K562 (cell line): ENCODE measurements at regions not wholly inside any gene's neighbourhood (a gene's known extent, or its start where the extent isn't known, plus 50 kb on each side); places are given as distances from the start of the nearest gene placed in this dataset.

Source experiments
- ATAC-seq: fragments of 200-7000 bp; cut with Tn5 transposase; 3 replicates; pipeline ENCODE4 v1.9.1; 2020; ENCODE audit warnings: moderate library complexity
- BruUV-seq: library from RNA; stranded (reverse); fragments of 400-500 nt; replicated peaks from 2 replicates; lab custom pipeline; 2021; lab: Mats Ljungman, UMichigan
- CTCF ChIA-PET: fragments of 300-600 bp; formaldehyde crosslinking; extraction: SDS; loops from one replicate; lab custom pipeline; 2021; ENCODE audit warnings: low intra/inter-chr PET ratio; lab: Yijun Ruan, JAX
- POLR2A ChIA-PET: fragments of 300-600, 350-650 bp; sonication (Branson Sonifier 250); formaldehyde crosslinking; extraction: SDS; loops from one replicate; lab custom pipeline; 2021; ENCODE audit warnings: antibody characterized with exemption, inconsistent platforms; lab: Yijun Ruan, JAX
- DNase-seq, 4 experiments: peaks; one replicate each; pipeline versions ENCODE4 v3.0.0 to v3.0.0-alpha.2; 2011 to 2018; ENCODE audit warnings: low spot score in 3 of 4, mixed read lengths in 3 of 4; ENCODE audit errors: extremely low read depth in 1 of 4
- FAIRE-seq: peaks from 2 replicates; lab custom pipeline; 2011; peaks lifted over from hg19 to GRCh38; lab: Jason Lieb, UNC
- H2AFZ ChIP-seq: 2 replicates; pipeline ENCODE4 v1.6.0; 2011; ENCODE audit warnings: low read depth, low read length, control low read depth, inconsistent platforms
- H3K27ac ChIP-seq: fragments of 200-600 bp; 3 replicates; pipeline ENCODE4 v1.8.0; 2011; ENCODE audit warnings: low read depth, mild to moderate bottlenecking, control low read depth, inconsistent platforms, low read length, moderate library complexity, mixed read lengths; ENCODE audit errors: extremely low read depth
- H3K27me3 ChIP-seq, 2 experiments: fragments of 300-600 bp in 1 of 2; 2 replicates in 1 of 2; 3 replicates in 1 of 2; pipeline versions ENCODE4 v1.6.0 to v1.8.0; 2011; ENCODE audit warnings: inconsistent platforms in 2 of 2, low read length in 2 of 2, mild to moderate bottlenecking in 1 of 2, mixed read lengths in 1 of 2, moderate library complexity in 1 of 2; ENCODE audit not compliant: control insufficient read depth in 2 of 2, insufficient read depth in 2 of 2
- H3K36me3 ChIP-seq: fragments of 300-600 bp; 3 replicates; pipeline ENCODE4 v1.8.0; 2011; ENCODE audit warnings: mild to moderate bottlenecking, low read length, inconsistent platforms; ENCODE audit not compliant: control insufficient read depth, insufficient read depth
- H3K4me1 ChIP-seq, 2 experiments: fragments of 200-600 bp in 1 of 2; replicated peaks in 1 of 2; 2 replicates in 1 of 2; 3 replicates in 1 of 2; pipeline versions ENCODE4 v1.5.1 to v1.8.0; 2011; ENCODE audit warnings: inconsistent platforms in 2 of 2, low read length in 2 of 2, mild to moderate bottlenecking in 1 of 2, mixed read lengths in 1 of 2, moderate library complexity in 1 of 2; ENCODE audit not compliant: control insufficient read depth in 2 of 2, insufficient read depth in 2 of 2
- H3K4me2 ChIP-seq: 2 replicates; pipeline ENCODE4 v1.6.1; 2011; ENCODE audit warnings: low read length, control low read depth, inconsistent platforms, mixed read lengths; ENCODE audit not compliant: insufficient read depth
- H3K4me3 ChIP-seq: fragments of 200-600 bp; sonication (generic), shearing (Covaris generic); 2 replicates; pipeline ENCODE4 v1.5.1; 2016; ENCODE audit warnings: control low read depth, inconsistent platforms
- H3K79me2 ChIP-seq: fragments of 200-600 bp; 3 replicates; pipeline ENCODE4 v1.8.0; 2011; ENCODE audit warnings: low read length, inconsistent platforms; ENCODE audit not compliant: control insufficient read depth, insufficient read depth
- H3K9ac ChIP-seq, 2 experiments: 2 replicates each; pipeline versions ENCODE4 v1.6.0 to v1.6.1; 2011; ENCODE audit warnings: low read depth in 2 of 2, low read length in 2 of 2, control low read depth in 1 of 2, inconsistent platforms in 1 of 2, mild to moderate bottlenecking in 1 of 2, mixed read lengths in 1 of 2; ENCODE audit not compliant: insufficient read depth in 1 of 2
- H3K9me1 ChIP-seq: one replicate; pipeline ENCODE4 v1.6.0; 2011; ENCODE audit warnings: inconsistent platforms, mild to moderate bottlenecking, low read length, moderate library complexity; ENCODE audit not compliant: control insufficient read depth, insufficient read depth
- H3K9me3 ChIP-seq: replicated peaks from 2 replicates; pipeline ENCODE4 v1.5.1; 2011; ENCODE audit warnings: low read depth, low read length, inconsistent platforms; ENCODE audit not compliant: control insufficient read depth, insufficient read depth
- H4K20me1 ChIP-seq: replicated peaks from 2 replicates; pipeline ENCODE4 v1.6.1; 2011; ENCODE audit warnings: low read length, inconsistent platforms, mixed read lengths; ENCODE audit not compliant: control insufficient read depth, insufficient read depth
- C11orf30 ChIP-seq: fragments of 450-650 bp; IDR thresholded peaks from 2 replicates; pipeline ENCODE4 v1.6.1; 2016; ENCODE audit warnings: low read depth, mild to moderate bottlenecking
- CTBP1 ChIP-seq: fragments of 450-650 bp; IDR thresholded peaks from 2 replicates; pipeline ENCODE4 v1.6.1; 2016; ENCODE audit warnings: borderline replicate concordance
- EZH2 ChIP-seq: IDR thresholded peaks from 2 replicates; pipeline ENCODE4 v1.6.1; 2012; ENCODE audit warnings: low read depth, mild to moderate bottlenecking, inconsistent platforms, low read length, borderline replicate concordance
- HMG20B ChIP-seq: fragments of 250-450 bp; sonication (Bioruptor Pico); IDR thresholded peaks from 2 replicates; pipeline ENCODE4 v1.5.0; 2021; ENCODE audit warnings: mild to moderate bottlenecking
- KLF10 ChIP-seq: fragments of 250-450 bp; sonication (Bioruptor Pico); IDR thresholded peaks from 2 replicates; pipeline ENCODE4 v1.6.1; 2021; ENCODE audit warnings: matching md5 sums
- MECOM ChIP-seq: fragments of 250-450 bp; sonication (Bioruptor Pico); IDR thresholded peaks from 2 replicates; pipeline ENCODE4 v1.8.0; 2022; ENCODE audit warnings: inconsistent platforms
- NFATC3 ChIP-seq: fragments of 450-650 bp; IDR thresholded peaks from 2 replicates; pipeline ENCODE4 v1.6.1; 2017; ENCODE audit warnings: mild to moderate bottlenecking
- POLR2H ChIP-seq: IDR thresholded peaks from 2 replicates; pipeline ENCODE4 v1.6.1; 2016; ENCODE audit warnings: missing genetic modification characterization, low read depth, mild to moderate bottlenecking, control low read depth, missing compliant biosample characterization, moderate library complexity
- POLR3A ChIP-seq: IDR thresholded peaks from 2 replicates; pipeline ENCODE4 v1.6.1; 2011; ENCODE audit warnings: borderline replicate concordance, mild to moderate bottlenecking, moderate library complexity; ENCODE audit not compliant: insufficient read length, insufficient read depth; ENCODE audit errors: extremely low read depth
- RBM39 ChIP-seq: fragments of 200-400 bp; formaldehyde crosslinking; optimal IDR thresholded peaks from 2 replicates; pipeline ENCODE3; 2018; ENCODE audit warnings: low read depth, low read length
- SMARCA4 ChIP-seq: fragments of 450-650 bp; IDR thresholded peaks from 2 replicates; pipeline ENCODE4 v1.6.1; 2016
- TRIM28 ChIP-seq: fragments of 450-650 bp; IDR thresholded peaks from 2 replicates; pipeline ENCODE4 v1.6.1; 2017
- USF2 ChIP-seq: sonication (generic); formaldehyde crosslinking; IDR thresholded peaks from 2 replicates; pipeline ENCODE4 v1.5.0; 2020; ENCODE audit warnings: missing genetic modification reagents
- XRCC3 ChIP-seq: fragments of 450-650 bp; IDR thresholded peaks from 2 replicates; pipeline ENCODE4 v1.6.1; 2017; ENCODE audit warnings: mild to moderate bottlenecking, moderate library complexity
- ZNF217 ChIP-seq: sonication (generic); formaldehyde crosslinking; IDR thresholded peaks from 2 replicates; pipeline ENCODE4 v1.8.0; 2022; ENCODE audit warnings: mild to moderate bottlenecking, missing genetic modification reagents
- ZNF395 ChIP-seq: fragments of 200-800 bp; sonication (Bioruptor generic); IDR thresholded peaks from 2 replicates; pipeline ENCODE4 v1.6.1; 2017; ENCODE audit warnings: missing genetic modification characterization, missing compliant biosample characterization
- WGBS: fragments of 100-300 bp; shearing (Covaris generic); methylation state at CpG from one replicate; pipeline ENCODE4 v1.1.6; 2016; ENCODE audit warnings: low coverage, mixed read lengths; ENCODE audit not compliant: insufficient coverage; ENCODE audit errors: missing lambda C conversion rate; 5-methylcytosine and 5-hydroxymethylcytosine counted together
- in situ Hi-C: fragments of 300-500 bp; cut with MboI; formaldehyde crosslinking; loops from 4 replicates; pipeline ENCODE4 v1.15.0; 2018; ENCODE audit warnings: inconsistent platforms, mixed read lengths
- intact Hi-C: fragments of 100-400 bp; cut with micrococcal nuclease; formaldehyde crosslinking; loops from 2 replicates; pipeline ENCODE4 v1.14.2; 2022
- TF ChIP-seq, protein P1 (sequence below): fragments of 450-650 bp; formaldehyde crosslinking; IDR thresholded peaks from 2 replicates; pipeline ENCODE4 v1.4.0; 2020; ENCODE audit warnings: mild to moderate bottlenecking, mixed read lengths
- TF ChIP-seq, protein P2 (sequence below): fragments of 250-450 bp; sonication (Bioruptor Pico); IDR thresholded peaks from 2 replicates; pipeline ENCODE4 v1.5.0; 2022; ENCODE audit warnings: mild to moderate bottlenecking

- in situ Hi-C loops = no loop called here
- POLR2A ChIA-PET = interaction anchor here (0.6 kb wide), 1 partner anchor 372 kb away, joined by 3 read pairs; no protein-coding TSS in a partner anchor
- CTCF ChIA-PET = no interaction called here
- no peak for TF ChIP-seq NFATC3
- TF ChIP-seq KLF10 (CRISPR knock-in tag) = no peak
- TF ChIP-seq CTBP1 = no peak
- TF ChIP-seq, protein P1, sequence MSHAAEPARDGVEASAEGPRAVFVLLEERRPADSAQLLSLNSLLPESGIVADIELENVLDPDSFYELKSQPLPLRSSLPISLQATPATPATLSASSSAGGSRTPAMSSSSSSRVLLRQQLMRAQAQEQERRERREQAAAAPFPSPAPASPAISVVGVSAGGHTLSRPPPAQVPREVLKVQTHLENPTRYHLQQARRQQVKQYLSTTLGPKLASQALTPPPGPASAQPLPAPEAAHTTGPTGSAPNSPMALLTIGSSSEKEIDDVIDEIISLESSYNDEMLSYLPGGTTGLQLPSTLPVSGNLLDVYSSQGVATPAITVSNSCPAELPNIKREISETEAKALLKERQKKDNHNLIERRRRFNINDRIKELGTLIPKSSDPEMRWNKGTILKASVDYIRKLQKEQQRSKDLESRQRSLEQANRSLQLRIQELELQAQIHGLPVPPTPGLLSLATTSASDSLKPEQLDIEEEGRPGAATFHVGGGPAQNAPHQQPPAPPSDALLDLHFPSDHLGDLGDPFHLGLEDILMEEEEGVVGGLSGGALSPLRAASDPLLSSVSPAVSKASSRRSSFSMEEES (CRISPR knock-in tag) = no peak
- no peak for TF ChIP-seq EZH2
- no peak for TF ChIP-seq MECOM (CRISPR knock-in tag)
- TF ChIP-seq, protein P2, sequence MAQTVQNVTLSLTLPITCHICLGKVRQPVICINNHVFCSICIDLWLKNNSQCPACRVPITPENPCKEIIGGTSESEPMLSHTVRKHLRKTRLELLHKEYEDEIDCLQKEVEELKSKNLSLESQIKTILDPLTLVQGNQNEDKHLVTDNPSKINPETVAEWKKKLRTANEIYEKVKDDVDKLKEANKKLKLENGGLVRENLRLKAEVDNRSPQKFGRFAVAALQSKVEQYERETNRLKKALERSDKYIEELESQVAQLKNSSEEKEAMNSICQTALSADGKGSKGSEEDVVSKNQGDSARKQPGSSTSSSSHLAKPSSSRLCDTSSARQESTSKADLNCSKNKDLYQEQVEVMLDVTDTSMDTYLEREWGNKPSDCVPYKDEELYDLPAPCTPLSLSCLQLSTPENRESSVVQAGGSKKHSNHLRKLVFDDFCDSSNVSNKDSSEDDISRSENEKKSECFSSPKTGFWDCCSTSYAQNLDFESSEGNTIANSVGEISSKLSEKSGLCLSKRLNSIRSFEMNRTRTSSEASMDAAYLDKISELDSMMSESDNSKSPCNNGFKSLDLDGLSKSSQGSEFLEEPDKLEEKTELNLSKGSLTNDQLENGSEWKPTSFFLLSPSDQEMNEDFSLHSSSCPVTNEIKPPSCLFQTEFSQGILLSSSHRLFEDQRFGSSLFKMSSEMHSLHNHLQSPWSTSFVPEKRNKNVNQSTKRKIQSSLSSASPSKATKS (CRISPR knock-in tag) = no peak
- TF ChIP-seq C11orf30 = no peak
- no peak for TF ChIP-seq USF2
- no peak for TF ChIP-seq ZNF395 (CRISPR knock-in tag)
- no peak for TF ChIP-seq ZNF217 (CRISPR knock-in tag)
- TF ChIP-seq RBM39 = no peak
- TF ChIP-seq TRIM28 = no peak
- TF ChIP-seq SMARCA4 = no peak
- TF ChIP-seq HMG20B (CRISPR knock-in tag) = no peak
- no peak for TF ChIP-seq POLR2H (tag)
- no peak for TF ChIP-seq POLR3A
- no peak for TF ChIP-seq XRCC3
Measured at GRCh38 chr6:169988769-169989550, 237.5 kb downstream of the ERMARD start.

More at GRCh38 chr6:169988769-169989550, 237.5 kb downstream of the ERMARD start:
- no peaks in the 10 kb centered on the region for H4K20me1 ChIP-seq
- no peaks in the 10 kb centered on the region for H3K79me2 ChIP-seq
- no peaks in the 10 kb centered on the region for H3K9me1 ChIP-seq
- WGBS = 35% methylated on average over 24 of the region's 25 CpGs
- H3K9ac ChIP-seq = no peak overlapping the region
- no peak for ATAC-seq
- peaks cover 30 to 78% of the 10 kb centered on the region in 2 experiments; a peak in 4 of 5 replicates for H3K27me3 ChIP-seq
- no peak for DNase-seq
- peaks cover 0 to 22% of the 10 kb centered on the region in 2 experiments; a peak in 2 of 5 replicates for H3K4me1 ChIP-seq
- no peak overlapping the region for H3K4me3 ChIP-seq
- no peak overlapping the region for H2AFZ ChIP-seq
- H3K36me3 ChIP-seq = no peaks in the 10 kb centered on the region
- no peak for FAIRE-seq
- no peaks in the 10 kb centered on the region for H3K9me3 ChIP-seq
- no peak overlapping the region for H3K4me2 ChIP-seq
- no TSS peak for BruUV-seq
- H3K27ac ChIP-seq = no peak overlapping the region
- intact Hi-C loops = no loop called here
